ENCODE measurements at regions not wholly inside any gene's neighbourhood (a gene's known extent, or its start where the extent isn't known, plus 50 kb on each side); places are given as distances from the start of the nearest gene placed in this dataset.

GRCh38 chr18:55775972-55776371 is 188.0 kb upstream of the TCF4 start:
- H3K4me1 ChIP-seq: peaks cover 58% of the 10 kb centered on the region
- Mint-ChIP-seq H3K27me3 (ENCODE audit: insufficient read depth, low read depth) (peaks cover 19% of the 10 kb centered on the region), H3K27ac (no peak overlapping the region), H3K9me3 (no peaks in the 10 kb centered on the region), H3K4me1 (peaks cover 21% of the 10 kb centered on the region), H3K36me3 (no peaks in the 10 kb centered on the region), H3K4me3 (no peak overlapping the region)
- TF ChIP-seq EZH2phosphoT487 (IDR thresholded peaks at IDR 0.05) (no peak), CTCF (IDR thresholded peaks at IDR 0.05) (peak; percentile 33)
- no peaks in the 10 kb centered on the region for H3K79me2 ChIP-seq (ENCODE audit: low read depth)
- no peaks in the 10 kb centered on the region for H3K9me3 ChIP-seq (ENCODE audit: low read depth)
- no peak overlapping the region for H3K9ac ChIP-seq
- no peaks in the 10 kb centered on the region for H4K20me1 ChIP-seq (ENCODE audit: low read depth)
- no peak overlapping the region for H3K4me3 ChIP-seq
- H3K4me2 ChIP-seq: no peak overlapping the region
- no peak overlapping the region for H2AFZ ChIP-seq (replicated peaks)
- DNase-seq (ENCODE audit: low spot score): no peak
- H3K27me3 ChIP-seq: no peaks in the 10 kb centered on the region
- no peak overlapping the region for H3K27ac ChIP-seq
- no peaks in the 10 kb centered on the region for H3K36me3 ChIP-seq
- peaks cover 46% of the 10 kb centered on the region for H3F3A ChIP-seq (ENCODE audit: low read depth)

GRCh38 chr18:55774505-55774904 is 186.5 kb upstream of the TCF4 start:
- Histone ChIP-seq H3F3A (ENCODE audit: low read depth) (peaks cover 31% of the 10 kb centered on the region), H3K36me3 (no peaks in the 10 kb centered on the region), H3K4me3 (no peak overlapping the region), H3K79me2 (ENCODE audit: low read depth) (no peaks in the 10 kb centered on the region), H3K4me2 (peak overlapping the region; percentile 51), H3K27ac (no peak overlapping the region), H3K4me1 (peaks cover 49% of the 10 kb centered on the region), H3K27me3 (no peaks in the 10 kb centered on the region), H3K9me3 (ENCODE audit: low read depth) (no peaks in the 10 kb centered on the region), H4K20me1 (ENCODE audit: low read depth) (no peaks in the 10 kb centered on the region), H3K9ac (no peak overlapping the region), H2AFZ (replicated peaks) (no peak overlapping the region)
- peaks cover 12% of the 10 kb centered on the region for H3K27me3 Mint-ChIP-seq (ENCODE audit: insufficient read depth, low read depth)
- H3K4me3 Mint-ChIP-seq: no peak overlapping the region
- H3K9me3 Mint-ChIP-seq: no peaks in the 10 kb centered on the region
- peak; percentile 61 for DNase-seq (ENCODE audit: low spot score)
- H3K27ac Mint-ChIP-seq: no peak overlapping the region
- no peak for TF ChIP-seq CTCF (IDR thresholded peaks at IDR 0.05)
- no peak for TF ChIP-seq EZH2phosphoT487 (IDR thresholded peaks at IDR 0.05)
- TF ChIP-seq EZH2 (IDR thresholded peaks at IDR 0.05): no peak
- H3K4me1 Mint-ChIP-seq: peaks cover 12% of the 10 kb centered on the region
- H3K36me3 Mint-ChIP-seq: no peaks in the 10 kb centered on the region

- Mint-ChIP-seq H3K27me3 (ENCODE audit: insufficient read depth, low read depth) (no peaks in the 10 kb centered on the region), H3K4me3 (no peak overlapping the region), H3K9me3 (no peaks in the 10 kb centered on the region), H3K36me3 (no peaks in the 10 kb centered on the region), H3K27ac (no peak overlapping the region), H3K4me1 (peaks cover 14% of the 10 kb centered on the region)
- H4K20me1 ChIP-seq (ENCODE audit: low read depth): no peaks in the 10 kb centered on the region
- no peaks in the 10 kb centered on the region for H3K9me3 ChIP-seq (ENCODE audit: low read depth)
- no peaks in the 10 kb centered on the region for H3K36me3 ChIP-seq
- H3K4me2 ChIP-seq: no peak overlapping the region
- H3K27ac ChIP-seq: no peak overlapping the region
- no peaks in the 10 kb centered on the region for H3K79me2 ChIP-seq (ENCODE audit: low read depth)
- no peak overlapping the region for H3K9ac ChIP-seq
- no peaks in the 10 kb centered on the region for H3K4me1 ChIP-seq
- no peak overlapping the region for H3K4me3 ChIP-seq
- no peaks in the 10 kb centered on the region for H3F3A ChIP-seq (ENCODE audit: low read depth)
- no peaks in the 10 kb centered on the region for H3K27me3 ChIP-seq
- H2AFZ ChIP-seq (replicated peaks): no peak overlapping the region
- no peak for TF ChIP-seq EZH2 (IDR thresholded peaks at IDR 0.05)
- DNase-seq (ENCODE audit: low spot score): no peak
These were observed 180.3 kb upstream of the TCF4 start for GRCh38 chr18:55768255-55768654.

- no peaks in the 10 kb centered on the region for H4K20me1 ChIP-seq (ENCODE audit: low read depth)
- H3K9me3 ChIP-seq (ENCODE audit: low read depth): no peaks in the 10 kb centered on the region
- H3K27me3 ChIP-seq: no peaks in the 10 kb centered on the region
- no peak overlapping the region for H3K27ac Mint-ChIP-seq
- H3K4me3 Mint-ChIP-seq: no peak overlapping the region
- no peaks in the 10 kb centered on the region for H3K4me1 ChIP-seq
- no peaks in the 10 kb centered on the region for H3K9me3 Mint-ChIP-seq
- H3K4me2 ChIP-seq: no peak overlapping the region
- no peak overlapping the region for H3K27ac ChIP-seq
- no peak for DNase-seq (ENCODE audit: low spot score)
- no peaks in the 10 kb centered on the region for H3F3A ChIP-seq (ENCODE audit: low read depth)
- H3K4me3 ChIP-seq: no peak overlapping the region
- peaks cover 14% of the 10 kb centered on the region for H3K4me1 Mint-ChIP-seq
- no peaks in the 10 kb centered on the region for H3K36me3 ChIP-seq
- H3K9ac ChIP-seq: no peak overlapping the region
- H3K36me3 Mint-ChIP-seq: no peaks in the 10 kb centered on the region
- TF ChIP-seq EZH2 (IDR thresholded peaks at IDR 0.05): no peak
- TF ChIP-seq CTCF (IDR thresholded peaks at IDR 0.05): no peak
- H2AFZ ChIP-seq (replicated peaks): no peak overlapping the region
- H3K27me3 Mint-ChIP-seq (ENCODE audit: insufficient read depth, low read depth): peaks cover 2% of the 10 kb centered on the region
- H3K79me2 ChIP-seq (ENCODE audit: low read depth): no peaks in the 10 kb centered on the region
These were observed 176.4 kb upstream of the TCF4 start for GRCh38 chr18:55764386-55764785.
